ENCODE measurements at regions not wholly inside any gene's neighbourhood (a gene's known extent, or its start where the extent isn't known, plus 50 kb on each side); places are given as distances from the start of the nearest gene placed in this dataset.
A peak's percentile ranks its signal among the peaks of the same experiment; 100 is the strongest.

- DNase-seq (ENCODE audit: low spot score) = no peak
Measured at GRCh38 chr2:149996901-149997300, 409.3 kb upstream of the MMADHC start.

GRCh38 chr2:149994057-149994728 lies 406.6 kb upstream of the MMADHC start:
- no peak for DNase-seq (ENCODE audit: low spot score)

- no peak for DNase-seq (ENCODE audit: low spot score)
Measured at GRCh38 chr2:149993316-149993715, 405.7 kb upstream of the MMADHC start.

- DNase-seq (ENCODE audit: low spot score) = no peak
Measured at GRCh38 chr2:149991576-149991975, 404.0 kb upstream of the MMADHC start.

- DNase-seq (ENCODE audit: low spot score) = no peak
Measured at GRCh38 chr2:149990965-149991364, 403.4 kb upstream of the MMADHC start.

GRCh38 chr2:149989447-149990063 lies 402.0 kb upstream of the MMADHC start:
- DNase-seq (ENCODE audit: low spot score) = no peak

GRCh38 chr2:149988361-149988760 lies 400.8 kb upstream of the MMADHC start:
- DNase-seq (ENCODE audit: low spot score) = no peak

- DNase-seq (ENCODE audit: low spot score) = no peak
Measured at GRCh38 chr2:149986861-149987260, 399.3 kb upstream of the MMADHC start.

- no peak for DNase-seq (ENCODE audit: low spot score)
Measured at GRCh38 chr2:149984311-149984710, 396.7 kb upstream of the MMADHC start.

GRCh38 chr2:149972066-149972465 lies 384.5 kb upstream of the MMADHC start:
- no peak for DNase-seq (ENCODE audit: low spot score)

- DNase-seq (ENCODE audit: low spot score) = no peak
Measured at GRCh38 chr2:149954981-149955600, 367.5 kb upstream of the MMADHC start.

GRCh38 chr2:149953627-149954026 lies 366.1 kb upstream of the MMADHC start:
- DNase-seq (ENCODE audit: low spot score) = no peak

- no peak for DNase-seq (ENCODE audit: low spot score)
Measured at GRCh38 chr2:149931486-149931885, 343.9 kb upstream of the MMADHC start.

- DNase-seq (ENCODE audit: low spot score) = no peak
Measured at GRCh38 chr2:149928011-149928410, 340.4 kb upstream of the MMADHC start.

- no peak for DNase-seq (ENCODE audit: low spot score)
Measured at GRCh38 chr2:149926149-149926548, 338.6 kb upstream of the MMADHC start.

- no peak for DNase-seq (ENCODE audit: low spot score)
Measured at GRCh38 chr2:149924549-149925213, 337.1 kb upstream of the MMADHC start.

- peak; percentile 30 for DNase-seq (ENCODE audit: low spot score)
Measured at GRCh38 chr2:149924028-149924427, 336.5 kb upstream of the MMADHC start.

- no peak for DNase-seq (ENCODE audit: low spot score)
Measured at GRCh38 chr2:149921911-149922616, 334.5 kb upstream of the MMADHC start.

GRCh38 chr2:149920389-149920788 lies 332.8 kb upstream of the MMADHC start:
- no peak for DNase-seq (ENCODE audit: low spot score)

GRCh38 chr2:149915151-149915550 lies 327.6 kb upstream of the MMADHC start:
- no peak for DNase-seq (ENCODE audit: low spot score)

- no peak for DNase-seq (ENCODE audit: low spot score)
Measured at GRCh38 chr2:149908726-149909683, 321.4 kb upstream of the MMADHC start.
